ENCODE measurements at regions not wholly inside any gene's neighbourhood (a gene's known extent, or its start where the extent isn't known, plus 50 kb on each side); places are given as distances from the start of the nearest gene placed in this dataset.
"Not testable (repeated sequence)": the region's sequence is repeated elsewhere in the genome, so short reads cannot be mapped to it uniquely, and the experiment has no call there.

- H3K27me3 ChIP-seq (ENCODE audit: insufficient read depth, low read length, poor library complexity, severe bottlenecking); H3K4me3 ChIP-seq (ENCODE audit: low read length); H3K36me3 Mint-ChIP-seq; H3K27me3 Mint-ChIP-seq; H3K36me3 ChIP-seq (ENCODE audit: insufficient read depth, low read length); H3K27ac ChIP-seq (ENCODE audit: low read depth, low read length); H3K27ac Mint-ChIP-seq; H3K4me1 ChIP-seq (ENCODE audit: insufficient read depth, low read length); H3K4me1 Mint-ChIP-seq; H3K9me3 Mint-ChIP-seq; H3K4me3 Mint-ChIP-seq; DNase-seq; H3K9me3 ChIP-seq (ENCODE audit: low read length); POLR2A ChIA-PET: not testable (repeated sequence)
- CTCF ChIA-PET = interaction anchor here (1.6 kb wide), 1 partner anchor 16 kb away, joined by 5 read pairs; no protein-coding TSS in a partner anchor
Observed at GRCh38 chr13:31584221-31584620, 155.1 kb upstream of the RXFP2 start.

- no peak for DNase-seq
- H3K27me3 Mint-ChIP-seq = no peaks in the 10 kb centered on the region
- CTCF ChIA-PET = no interaction called here
- no peaks in the 10 kb centered on the region for H3K4me1 Mint-ChIP-seq
- no peak overlapping the region for H3K27ac ChIP-seq (ENCODE audit: low read depth, low read length)
- H3K27me3 ChIP-seq (ENCODE audit: insufficient read depth, low read length, poor library complexity, severe bottlenecking) = no peaks in the 10 kb centered on the region
- POLR2A ChIA-PET = no interaction called here
- H3K4me3 ChIP-seq (ENCODE audit: low read length) = no peak overlapping the region
- H3K4me3 Mint-ChIP-seq = no peak overlapping the region
- no peaks in the 10 kb centered on the region for H3K9me3 ChIP-seq (ENCODE audit: low read length)
- no peaks in the 10 kb centered on the region for H3K4me1 ChIP-seq (ENCODE audit: insufficient read depth, low read length)
- H3K9me3 Mint-ChIP-seq = peaks cover 0 to 3% (median 0%) of the 10 kb centered on the region in 5 donors
- H3K27ac Mint-ChIP-seq = no peak overlapping the region
- no peaks in the 10 kb centered on the region for H3K36me3 ChIP-seq (ENCODE audit: insufficient read depth, low read length)
- no peaks in the 10 kb centered on the region for H3K36me3 Mint-ChIP-seq
Observed at GRCh38 chr13:31587698-31588266, 151.5 kb upstream of the RXFP2 start.

DNA sequence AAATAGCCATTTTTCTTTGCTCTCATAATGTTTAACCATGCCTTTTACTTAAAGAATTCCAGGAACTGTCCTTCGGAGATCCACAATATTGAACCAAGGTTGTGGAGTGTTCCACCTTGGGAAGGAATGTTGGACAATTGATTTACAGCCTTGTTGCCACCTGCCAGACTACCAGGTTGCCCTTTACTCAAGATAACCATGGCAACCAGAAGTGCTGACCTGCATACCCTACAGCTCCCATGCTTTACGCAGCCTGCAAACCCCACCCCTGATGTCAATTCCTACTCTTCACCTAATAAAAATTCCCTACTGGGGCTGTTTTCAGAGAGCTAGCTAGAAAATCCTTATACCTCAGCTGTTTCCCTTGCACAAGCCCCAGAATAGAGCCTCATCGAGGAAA, 151.0 kb upstream of the RXFP2 start:
- no peak overlapping the region for H3K27ac Mint-ChIP-seq
- Histone ChIP-seq H3K4me1 (ENCODE audit: insufficient read depth, low read length) (no peaks in the 10 kb centered on the region), H3K36me3 (ENCODE audit: insufficient read depth, low read length) (no peaks in the 10 kb centered on the region), H3K27ac (ENCODE audit: low read depth, low read length) (no peak overlapping the region), H3K27me3 (ENCODE audit: insufficient read depth, low read length, poor library complexity, severe bottlenecking) (no peaks in the 10 kb centered on the region), H3K4me3 (ENCODE audit: low read length) (no peak overlapping the region), H3K9me3 (ENCODE audit: low read length) (no peaks in the 10 kb centered on the region)
- no peaks in the 10 kb centered on the region for H3K27me3 Mint-ChIP-seq
- no peaks in the 10 kb centered on the region for H3K4me1 Mint-ChIP-seq
- POLR2A ChIA-PET = no interaction called here
- DNase-seq = no peak
- CTCF ChIA-PET = no interaction called here
- peaks cover 0 to 3% (median 0%) of the 10 kb centered on the region in 5 donors for H3K9me3 Mint-ChIP-seq
- H3K4me3 Mint-ChIP-seq = no peak overlapping the region
- no peaks in the 10 kb centered on the region for H3K36me3 Mint-ChIP-seq

DNA sequence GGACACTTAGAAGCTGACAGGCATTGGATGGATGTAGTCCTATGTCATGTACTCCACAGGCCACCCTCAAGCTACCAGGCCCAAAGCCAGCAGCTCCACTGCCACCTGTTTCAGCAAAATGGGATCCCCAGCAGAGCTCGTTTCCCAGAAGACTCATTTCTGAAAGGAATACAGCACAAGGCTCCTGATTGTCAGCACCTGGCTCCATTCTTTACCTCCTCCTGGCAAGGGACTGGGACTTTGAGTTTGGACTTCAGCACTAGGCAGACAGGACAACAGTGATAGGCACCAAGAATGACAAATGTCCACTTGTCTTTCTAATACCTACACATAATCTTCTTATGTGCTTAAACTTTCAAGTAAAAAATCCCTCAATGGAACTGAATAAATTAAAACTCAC, 150.4 kb upstream of the RXFP2 start:
- Mint-ChIP-seq H3K4me1 (no peaks in the 10 kb centered on the region), H3K36me3 (no peaks in the 10 kb centered on the region)
- POLR2A ChIA-PET = no interaction called here

DNA sequence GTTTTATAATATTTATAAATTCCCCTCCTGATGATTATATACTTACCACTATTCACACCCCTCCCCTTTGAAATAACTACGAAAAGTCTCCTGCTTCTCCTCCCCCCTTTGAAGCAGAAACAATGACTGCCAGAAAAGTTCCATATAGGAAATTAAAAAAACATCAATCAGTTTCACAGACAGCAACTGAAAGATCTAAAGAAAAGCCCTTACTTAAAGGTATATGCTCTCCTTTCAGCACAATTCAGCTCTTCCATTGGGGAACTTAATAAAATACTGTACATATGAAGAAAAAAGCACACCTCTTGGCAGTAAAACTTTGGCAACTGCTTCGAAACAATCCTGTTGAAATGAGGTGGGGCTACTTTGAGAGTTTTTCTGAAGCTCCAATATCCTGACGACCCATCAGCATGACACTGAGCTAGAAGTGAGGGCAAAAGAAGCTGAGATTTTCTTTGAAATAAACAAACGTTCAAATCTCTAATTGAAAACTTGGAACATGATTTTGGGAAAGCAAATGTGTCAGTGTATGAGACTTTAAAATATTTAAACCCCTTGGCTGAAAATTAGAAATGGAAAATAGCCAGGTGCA, 147.6 kb upstream of the RXFP2 start:
- Mint-ChIP-seq H3K4me3 (no peak overlapping the region), H3K4me1 (no peaks in the 10 kb centered on the region), H3K27ac (no peak overlapping the region), H3K27me3 (no peaks in the 10 kb centered on the region), H3K9me3 (no peaks in the 10 kb centered on the region), H3K36me3 (no peaks in the 10 kb centered on the region)
- H3K4me1 ChIP-seq (ENCODE audit: insufficient read depth, low read length) = no peaks in the 10 kb centered on the region
- H3K9me3 ChIP-seq (ENCODE audit: low read length) = no peaks in the 10 kb centered on the region
- no peak for DNase-seq
- H3K27me3 ChIP-seq (ENCODE audit: insufficient read depth, low read length, poor library complexity, severe bottlenecking) = no peaks in the 10 kb centered on the region
- CTCF ChIA-PET = no interaction called here
- no peak overlapping the region for H3K4me3 ChIP-seq (ENCODE audit: low read length)
- H3K36me3 ChIP-seq (ENCODE audit: insufficient read depth, low read length) = no peaks in the 10 kb centered on the region
- POLR2A ChIA-PET = no interaction called here
- H3K27ac ChIP-seq (ENCODE audit: low read depth, low read length) = no peak overlapping the region

More for the DNA sequence above, 150.4 kb upstream of the RXFP2 start:
- DNase-seq = no peak
- Histone ChIP-seq H3K27ac (ENCODE audit: low read depth, low read length) (no peak overlapping the region), H3K27me3 (ENCODE audit: insufficient read depth, low read length, poor library complexity, severe bottlenecking) (no peaks in the 10 kb centered on the region), H3K36me3 (ENCODE audit: insufficient read depth, low read length) (no peaks in the 10 kb centered on the region), H3K4me3 (ENCODE audit: low read length) (no peak overlapping the region), H3K4me1 (ENCODE audit: insufficient read depth, low read length) (no peaks in the 10 kb centered on the region), H3K9me3 (ENCODE audit: low read length) (no peaks in the 10 kb centered on the region)
- Mint-ChIP-seq H3K27ac (no peak overlapping the region), H3K27me3 (no peaks in the 10 kb centered on the region), H3K4me3 (no peak overlapping the region), H3K9me3 (peaks cover 0 to 3% (median 0%) of the 10 kb centered on the region in 5 donors)
- CTCF ChIA-PET = no interaction called here

- Histone ChIP-seq H3K9me3 (ENCODE audit: low read length) (no peaks in the 10 kb centered on the region), H3K4me3 (ENCODE audit: low read length) (no peak overlapping the region), H3K27me3 (ENCODE audit: insufficient read depth, low read length, poor library complexity, severe bottlenecking) (no peaks in the 10 kb centered on the region), H3K4me1 (ENCODE audit: insufficient read depth, low read length) (no peaks in the 10 kb centered on the region), H3K27ac (ENCODE audit: low read depth, low read length) (no peak overlapping the region), H3K36me3 (ENCODE audit: insufficient read depth, low read length) (no peaks in the 10 kb centered on the region)
- ChIA-PET CTCF (no interaction called here), POLR2A (no interaction called here)
- Mint-ChIP-seq H3K27ac (no peak overlapping the region), H3K9me3 (no peaks in the 10 kb centered on the region), H3K4me3 (no peak overlapping the region), H3K36me3 (no peaks in the 10 kb centered on the region), H3K27me3 (no peaks in the 10 kb centered on the region), H3K4me1 (no peaks in the 10 kb centered on the region)
- DNase-seq = no peak
Observed at GRCh38 chr13:31594056-31594455, 145.3 kb upstream of the RXFP2 start.

GRCh38 chr13:31595563-31595962, 143.8 kb upstream of the RXFP2 start:
- no peak overlapping the region for H3K4me3 ChIP-seq (ENCODE audit: low read length)
- H3K4me1 Mint-ChIP-seq = no peaks in the 10 kb centered on the region
- no peaks in the 10 kb centered on the region for H3K27me3 Mint-ChIP-seq
- no peak overlapping the region for H3K27ac ChIP-seq (ENCODE audit: low read depth, low read length)
- H3K36me3 ChIP-seq (ENCODE audit: insufficient read depth, low read length) = no peaks in the 10 kb centered on the region
- H3K27ac Mint-ChIP-seq = no peak overlapping the region
- DNase-seq = no peak
- no peaks in the 10 kb centered on the region for H3K9me3 Mint-ChIP-seq
- no peaks in the 10 kb centered on the region for H3K9me3 ChIP-seq (ENCODE audit: low read length)
- H3K4me1 ChIP-seq (ENCODE audit: insufficient read depth, low read length) = no peaks in the 10 kb centered on the region
- H3K36me3 Mint-ChIP-seq = no peaks in the 10 kb centered on the region
- H3K4me3 Mint-ChIP-seq = no peak overlapping the region
- H3K27me3 ChIP-seq (ENCODE audit: insufficient read depth, low read length, poor library complexity, severe bottlenecking) = no peaks in the 10 kb centered on the region
- ChIA-PET CTCF (no interaction called here), POLR2A (no interaction called here)

GRCh38 chr13:31598990-31599389, 140.3 kb upstream of the RXFP2 start:
- Mint-ChIP-seq H3K27me3 (no peaks in the 10 kb centered on the region), H3K4me1 (no peaks in the 10 kb centered on the region)
- CTCF ChIA-PET = no interaction called here

More at GRCh38 chr13:31598990-31599389, 140.3 kb upstream of the RXFP2 start:
- H3K36me3 Mint-ChIP-seq = peaks cover 0 to 2% (median 0%) of the 10 kb centered on the region in 3 donors
- peaks cover 0 to 2% (median 0%) of the 10 kb centered on the region in 5 donors for H3K9me3 Mint-ChIP-seq
- H3K27ac Mint-ChIP-seq = no peak overlapping the region
- H3K36me3 ChIP-seq (ENCODE audit: insufficient read depth, low read length) = no peaks in the 10 kb centered on the region
- no peak overlapping the region for H3K4me3 Mint-ChIP-seq
- H3K27ac ChIP-seq (ENCODE audit: low read depth, low read length) = no peak overlapping the region
- POLR2A ChIA-PET = no interaction called here
- no peak for DNase-seq
- no peaks in the 10 kb centered on the region for H3K4me1 ChIP-seq (ENCODE audit: insufficient read depth, low read length)
- no peak overlapping the region for H3K4me3 ChIP-seq (ENCODE audit: low read length)
- H3K9me3 ChIP-seq (ENCODE audit: low read length) = no peaks in the 10 kb centered on the region
- H3K27me3 ChIP-seq (ENCODE audit: insufficient read depth, low read length, poor library complexity, severe bottlenecking) = no peaks in the 10 kb centered on the region

Measured in CD8-positive, alpha-beta memory T cell (primary cell).